CD14-positive monocyte (primary cell): ENCODE measurements at regions not wholly inside any gene's neighbourhood (a gene's known extent, or its start where the extent isn't known, plus 50 kb on each side); places are given as distances from the start of the nearest gene placed in this dataset.

Experiments
- DNase-seq, 3 donors: peaks; one replicate each; pipeline ENCODE4 v3.0.0-alpha.2; 2011 to 2022
- H2AFZ ChIP-seq: 2 replicates; pipeline ENCODE4 v1.6.0; 2012; ENCODE audit warnings: mild to moderate bottlenecking, low read depth, low read length, inconsistent platforms; ENCODE audit not compliant: insufficient read depth, poor library complexity, severe bottlenecking
- H3K27ac ChIP-seq, 2 donors: 1 replicate in 1 of 2; 2 replicates in 1 of 2; pipeline ENCODE4 v1.5.1; 2012 to 2013; ENCODE audit warnings: low read length in 2 of 2, control low read depth in 1 of 2, inconsistent platforms in 1 of 2, low read depth in 1 of 2, mild to moderate bottlenecking in 1 of 2
- H3K27me3 ChIP-seq, 2 donors: one replicate each; pipeline versions ENCODE4 v1.6.0 to v1.6.1; 2011 to 2013; ENCODE audit warnings: low read length in 2 of 2; ENCODE audit not compliant: control insufficient read depth in 2 of 2, insufficient read depth in 2 of 2
- H3K36me3 ChIP-seq, 2 donors: replicated peaks in 1 of 2; 1 replicate in 1 of 2; 2 replicates in 1 of 2; pipeline versions ENCODE4 v1.5.1 to v1.6.1; 2012 to 2013; ENCODE audit warnings: low read length in 2 of 2, control low read depth in 1 of 2, inconsistent platforms in 1 of 2, mild to moderate bottlenecking in 1 of 2; ENCODE audit not compliant: insufficient read depth in 2 of 2, control insufficient read depth in 1 of 2
- H3K4me1 ChIP-seq, 2 donors: 1 replicate in 1 of 2; 2 replicates in 1 of 2; pipeline versions ENCODE4 v1.5.1 to v1.6.1; 2012 to 2013; ENCODE audit warnings: low read length in 2 of 2, control low read depth in 1 of 2, inconsistent platforms in 1 of 2, mild to moderate bottlenecking in 1 of 2, moderate library complexity in 1 of 2; ENCODE audit not compliant: insufficient read depth in 2 of 2, control insufficient read depth in 1 of 2
- H3K4me2 ChIP-seq: replicated peaks from 2 replicates; pipeline ENCODE3; 2012; ENCODE audit warnings: low read length, moderate library complexity, mild to moderate bottlenecking; ENCODE audit not compliant: poor library complexity, severe bottlenecking; ENCODE audit errors: extremely low read depth
- H3K4me3 ChIP-seq, 3 experiments: fragments of 200-600 bp in 1 of 3; sonication (generic) in 1 of 3; replicated peaks in 1 of 3; 1 replicate in 2 of 3; 2 replicates in 1 of 3; pipeline ENCODE4 v1.5.1; 2011 to 2013; ENCODE audit warnings: low read length in 3 of 3, mild to moderate bottlenecking in 3 of 3, control low read depth in 2 of 3, low read depth in 2 of 3, inconsistent platforms in 1 of 3, moderate library complexity in 1 of 3
- H3K79me2 ChIP-seq: 2 replicates; pipeline ENCODE4 v1.6.0; 2012; ENCODE audit warnings: mild to moderate bottlenecking, control low read depth, inconsistent platforms, low read length, moderate library complexity; ENCODE audit not compliant: insufficient read depth
- H3K9ac ChIP-seq: 2 replicates; pipeline ENCODE4 v1.6.0; 2017; ENCODE audit warnings: low read length, mild to moderate bottlenecking; ENCODE audit not compliant: insufficient read depth, poor library complexity, severe bottlenecking
- H3K9me3 ChIP-seq, 2 donors: replicated peaks in 1 of 2; 1 replicate in 1 of 2; 2 replicates in 1 of 2; pipeline versions ENCODE4 v1.5.1 to v1.6.1; 2012 to 2013; ENCODE audit warnings: low read length in 2 of 2, control low read depth in 1 of 2; ENCODE audit not compliant: control insufficient read depth in 1 of 2, insufficient read depth in 1 of 2
- H4K20me1 ChIP-seq: 2 replicates; pipeline ENCODE4 v1.6.0; 2012; ENCODE audit warnings: mild to moderate bottlenecking, low read length, control low read depth, moderate library complexity; ENCODE audit not compliant: insufficient read depth
- H3K27ac Mint-ChIP-seq, 7 donors: one replicate each; pipeline ENCODE4 v1.8.0; 2020; ENCODE audit warnings: mild to moderate bottlenecking in 7 of 7, mixed read lengths in 7 of 7, moderate library complexity in 6 of 7, inconsistent platforms in 2 of 7
- H3K27me3 Mint-ChIP-seq, 3 donors: one replicate each; pipeline ENCODE4 v1.8.0; 2021 to 2022; ENCODE audit warnings: low read depth in 3 of 3, mild to moderate bottlenecking in 3 of 3, mixed read lengths in 3 of 3, moderate library complexity in 3 of 3, inconsistent platforms in 1 of 3
- H3K36me3 Mint-ChIP-seq, 2 donors: one replicate each; pipeline ENCODE4 v1.8.0; 2020; ENCODE audit warnings: mixed read lengths in 2 of 2, inconsistent platforms in 1 of 2, mild to moderate bottlenecking in 1 of 2
- H3K4me1 Mint-ChIP-seq: one replicate; pipeline ENCODE4 v1.8.0; 2020; ENCODE audit warnings: mild to moderate bottlenecking, mixed read lengths
- H3K4me3 Mint-ChIP-seq, 2 donors: one replicate each; pipeline ENCODE4 v1.8.0; 2020; ENCODE audit warnings: mild to moderate bottlenecking in 2 of 2, mixed read lengths in 2 of 2, moderate library complexity in 1 of 2
- H3K9me3 Mint-ChIP-seq, 7 donors: one replicate each; pipeline ENCODE4 v1.8.0; 2020 to 2022; ENCODE audit warnings: mixed read lengths in 7 of 7, mild to moderate bottlenecking in 6 of 7, moderate library complexity in 6 of 7, inconsistent platforms in 2 of 7
- CTCF ChIP-seq: fragments of 200-600 bp; IDR thresholded peaks from one replicate; pipeline ENCODE4 v1.8.0; 2022; ENCODE audit warnings: antibody characterized with exemption, mild to moderate bottlenecking
- WGBS: methylation state at CpG from one replicate; pipeline ENCODE4 v1.1.5; 2013; ENCODE audit warnings: missing lambda C conversion rate; ENCODE audit not compliant: insufficient coverage; 5-methylcytosine and 5-hydroxymethylcytosine counted together
- intact Hi-C, 2 donors: fragments of 100-400 bp; cut with micrococcal nuclease; formaldehyde crosslinking; loops; one replicate each; pipeline versions ENCODE4 v1.15.0 to v1.15.1; 2023

- no peak for DNase-seq
- Histone ChIP-seq H4K20me1 (no peaks in the 10 kb centered on the region), H3K79me2 (no peaks in the 10 kb centered on the region), H3K27me3 (no peaks in the 10 kb centered on the region), H3K4me1 (no peaks in the 10 kb centered on the region), H3K4me2 (no peak overlapping the region), H3K27ac (no peak overlapping the region), H3K9me3 (peaks cover 11 to 48% of the 10 kb centered on the region in 2 donors), H3K36me3 (no peaks in the 10 kb centered on the region), H2AFZ (no peak overlapping the region), H3K9ac (no peak overlapping the region), H3K4me3 (no peak overlapping the region)
- intact Hi-C loops, result no loop called here
- Mint-ChIP-seq H3K9me3 (peaks cover 4 to 18% (median 10%) of the 10 kb centered on the region in 7 donors), H3K27ac (no peak overlapping the region), H3K4me3 (no peak overlapping the region), H3K36me3 (no peaks in the 10 kb centered on the region), H3K4me1 (no peaks in the 10 kb centered on the region), H3K27me3 (no peaks in the 10 kb centered on the region)
- no CpG with 5 or more reads among the region's 3 CpGs for WGBS
- TF ChIP-seq CTCF, result no peak
Measured at GRCh38 chr15:46170326-46170725, 535.5 kb downstream of the SQOR start.

- intact Hi-C loops, result no loop called here
- H3K27me3 Mint-ChIP-seq, result no peaks in the 10 kb centered on the region
- no CpG with 5 or more reads among the region's 2 CpGs for WGBS
Measured at GRCh38 chr15:46174122-46174521, 539.3 kb downstream of the SQOR start.

More at GRCh38 chr15:46174122-46174521, 539.3 kb downstream of the SQOR start:
- Histone ChIP-seq H3K36me3 (no peaks in the 10 kb centered on the region), H3K27me3 (no peaks in the 10 kb centered on the region), H3K4me1 (no peaks in the 10 kb centered on the region), H3K9me3 (peaks cover 5 to 42% of the 10 kb centered on the region in 2 donors), H3K79me2 (no peaks in the 10 kb centered on the region), H3K4me3 (no peak overlapping the region), H3K4me2 (no peak overlapping the region), H2AFZ (no peak overlapping the region), H3K27ac (no peak overlapping the region), H3K9ac (no peak overlapping the region), H4K20me1 (no peaks in the 10 kb centered on the region)
- no peak overlapping the region for H3K4me3 Mint-ChIP-seq
- DNase-seq, result no peak
- no peaks in the 10 kb centered on the region for H3K36me3 Mint-ChIP-seq
- TF ChIP-seq CTCF, result no peak
- H3K27ac Mint-ChIP-seq, result peak overlapping the region in 1 of 7 donors; percentile 57
- H3K9me3 Mint-ChIP-seq, result peaks cover 3 to 12% (median 7%) of the 10 kb centered on the region in 7 donors
- no peaks in the 10 kb centered on the region for H3K4me1 Mint-ChIP-seq
